ENCODE measurements at regions not wholly inside any gene's neighbourhood (a gene's known extent, or its start where the extent isn't known, plus 50 kb on each side); places are given as distances from the start of the nearest gene placed in this dataset.

DNA sequence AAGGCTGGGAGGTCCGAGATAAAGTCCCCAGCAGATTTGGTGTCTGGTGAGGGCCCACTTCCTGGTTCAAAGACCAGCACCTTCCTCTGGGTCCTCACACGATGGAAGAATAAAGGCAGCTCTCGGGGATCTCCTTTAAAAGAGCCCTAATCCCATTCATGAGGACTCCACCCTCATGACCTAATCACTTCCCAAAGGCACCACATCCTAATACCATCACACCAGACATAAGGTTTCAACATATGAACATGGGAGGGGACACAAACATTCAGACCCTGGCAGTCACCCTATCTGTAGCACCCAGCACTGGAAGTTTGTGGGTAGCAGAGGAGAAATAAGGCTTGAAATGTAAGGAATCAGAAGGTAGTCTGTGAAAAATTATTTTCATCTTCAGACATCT, 112.9 kb upstream of the NOCT start:
- H3K9me2 ChIP-seq (replicated peaks; ENCODE audit: insufficient read depth, low read length), result no peaks in the 10 kb centered on the region
- no peaks in the 10 kb centered on the region for H3K27me3 ChIP-seq (replicated peaks; ENCODE audit: insufficient read depth, low read length)
- H3K27ac ChIP-seq (ENCODE audit: low read length), result no peak overlapping the region
- H3K4me3 ChIP-seq (ENCODE audit: low read length), result no peak overlapping the region
- no peaks in the 10 kb centered on the region for H3K36me3 ChIP-seq (replicated peaks; ENCODE audit: insufficient read depth, low read length)
- H3F3A ChIP-seq (ENCODE audit: insufficient read depth, low read length), result no peaks in the 10 kb centered on the region
- H3K9ac ChIP-seq (ENCODE audit: low read length), result no peak overlapping the region
- peaks cover 9% of the 10 kb centered on the region for H3K4me1 ChIP-seq (ENCODE audit: low read length)
- TF ChIP-seq EZH2phosphoT487 (IDR thresholded peaks at IDR 0.05; ENCODE audit: low read length) (no peak), EZH2 (optimal IDR thresholded peaks at IDR 0.05; ENCODE audit: low read depth, low read length) (no peak), CTCF (IDR thresholded peaks at IDR 0.05; ENCODE audit: low read length) (no peak)
- H2AFZ ChIP-seq (ENCODE audit: low read length), result no peak overlapping the region
- H3K9me3 ChIP-seq (replicated peaks; ENCODE audit: insufficient read depth, low read length), result no peaks in the 10 kb centered on the region
- no peaks in the 10 kb centered on the region for H4K20me1 ChIP-seq (ENCODE audit: insufficient read depth, low read length)
- no peak overlapping the region for H3K4me2 ChIP-seq (ENCODE audit: low read depth, low read length)
- H3K79me2 ChIP-seq (ENCODE audit: low read length), result no peaks in the 10 kb centered on the region
- no peak for DNase-seq

- Histone ChIP-seq H3K79me2 (ENCODE audit: low read length) (no peaks in the 10 kb centered on the region), H3F3A (ENCODE audit: insufficient read depth, low read length) (no peaks in the 10 kb centered on the region), H4K20me1 (ENCODE audit: insufficient read depth, low read length) (no peaks in the 10 kb centered on the region), H3K9me3 (replicated peaks; ENCODE audit: insufficient read depth, low read length) (no peaks in the 10 kb centered on the region), H3K4me3 (ENCODE audit: low read length) (no peak overlapping the region), H3K36me3 (replicated peaks; ENCODE audit: insufficient read depth, low read length) (no peaks in the 10 kb centered on the region), H3K27ac (ENCODE audit: low read length) (no peak overlapping the region), H3K4me2 (ENCODE audit: low read depth, low read length) (no peak overlapping the region), H3K9ac (ENCODE audit: low read length) (no peak overlapping the region), H3K4me1 (ENCODE audit: low read length) (peaks cover 9% of the 10 kb centered on the region), H3K27me3 (replicated peaks; ENCODE audit: insufficient read depth, low read length) (no peaks in the 10 kb centered on the region), H2AFZ (ENCODE audit: low read length) (no peak overlapping the region), H3K9me2 (replicated peaks; ENCODE audit: insufficient read depth, low read length) (no peaks in the 10 kb centered on the region)
- no peak for TF ChIP-seq CTCF (IDR thresholded peaks at IDR 0.05; ENCODE audit: low read length)
- no peak for DNase-seq
Measured at GRCh38 chr4:138901177-138901576, 114.4 kb upstream of the NOCT start.

DNA sequence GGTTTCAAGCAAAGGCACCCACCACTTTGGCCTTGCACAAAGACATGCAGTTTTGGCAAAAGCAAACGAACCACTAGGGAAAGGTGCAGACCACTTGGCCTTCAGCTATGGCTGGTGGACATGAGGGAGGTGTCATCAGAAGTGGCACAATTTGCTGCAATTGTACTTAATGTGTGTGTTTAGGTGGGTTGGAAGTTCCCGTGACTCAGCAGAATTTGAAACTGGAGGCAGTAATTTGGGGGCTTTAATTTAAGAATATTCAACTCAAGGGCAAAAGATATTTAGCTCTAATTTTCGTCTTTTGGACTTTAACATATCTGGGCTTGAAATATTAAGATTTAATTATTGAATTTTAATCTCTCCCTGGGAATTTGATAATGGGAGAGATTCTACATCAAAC, 115.6 kb upstream of the NOCT start:
- DNase-seq, result no peak
- TF ChIP-seq EZH2phosphoT487 (IDR thresholded peaks at IDR 0.05; ENCODE audit: low read length) (no peak), CTCF (IDR thresholded peaks at IDR 0.05; ENCODE audit: low read length) (no peak), EZH2 (optimal IDR thresholded peaks at IDR 0.05; ENCODE audit: low read depth, low read length) (no peak)
- Histone ChIP-seq H3K9me3 (replicated peaks; ENCODE audit: insufficient read depth, low read length) (no peaks in the 10 kb centered on the region), H3K4me1 (ENCODE audit: low read length) (peaks cover 9% of the 10 kb centered on the region), H3K79me2 (ENCODE audit: low read length) (no peaks in the 10 kb centered on the region), H3K36me3 (replicated peaks; ENCODE audit: insufficient read depth, low read length) (no peaks in the 10 kb centered on the region), H3K9me2 (replicated peaks; ENCODE audit: insufficient read depth, low read length) (no peaks in the 10 kb centered on the region), H3K4me3 (ENCODE audit: low read length) (no peak overlapping the region), H3K27me3 (replicated peaks; ENCODE audit: insufficient read depth, low read length) (no peaks in the 10 kb centered on the region), H2AFZ (ENCODE audit: low read length) (no peak overlapping the region), H3K9ac (ENCODE audit: low read length) (no peak overlapping the region), H3K27ac (ENCODE audit: low read length) (no peak overlapping the region), H3K4me2 (ENCODE audit: low read depth, low read length) (no peak overlapping the region), H4K20me1 (ENCODE audit: insufficient read depth, low read length) (no peaks in the 10 kb centered on the region), H3F3A (ENCODE audit: insufficient read depth, low read length) (no peaks in the 10 kb centered on the region)
